CD8-positive, alpha-beta memory T cell (primary cell): ENCODE measurements at regions not wholly inside any gene's neighbourhood (a gene's known extent, or its start where the extent isn't known, plus 50 kb on each side); places are given as distances from the start of the nearest gene placed in this dataset.

Experiments
- CTCF ChIA-PET: fragments of 350-600 bp; sonication (Branson Sonifier 250); formaldehyde crosslinking; loops from one replicate; lab custom pipeline; 2021; ENCODE audit warnings: antibody characterized with exemption; lab: Charles Lee
- POLR2A ChIA-PET: fragments of 350-600 bp; sonication (Branson Sonifier 250); formaldehyde crosslinking; loops from one replicate; lab custom pipeline; 2021; ENCODE audit warnings: antibody characterized with exemption; lab: Charles Lee
- DNase-seq, 5 donors: peaks; one replicate each; pipeline versions ENCODE4 v3.0.0 to v3.0.0-alpha.2; 2020 to 2022; ENCODE audit warnings: mixed read lengths in 1 of 5
- H3K27ac ChIP-seq: one replicate; pipeline ENCODE4 v1.7.0; 2013; ENCODE audit warnings: low read depth, mild to moderate bottlenecking, low read length, moderate library complexity
- H3K27me3 ChIP-seq: 2 replicates; pipeline ENCODE4 v1.7.0; 2013; ENCODE audit warnings: low read length, mild to moderate bottlenecking; ENCODE audit not compliant: insufficient read depth, poor library complexity, severe bottlenecking
- H3K36me3 ChIP-seq: 2 replicates; pipeline ENCODE4 v1.7.0; 2013; ENCODE audit warnings: mild to moderate bottlenecking, low read length, moderate library complexity; ENCODE audit not compliant: insufficient read depth
- H3K4me1 ChIP-seq: 2 replicates; pipeline ENCODE4 v1.7.0; 2013; ENCODE audit warnings: mild to moderate bottlenecking, low read length, moderate library complexity; ENCODE audit not compliant: insufficient read depth
- H3K4me3 ChIP-seq: 2 replicates; pipeline ENCODE4 v1.7.0; 2013; ENCODE audit warnings: mild to moderate bottlenecking, low read length
- H3K9me3 ChIP-seq: 2 replicates; pipeline ENCODE4 v1.7.0; 2013; ENCODE audit warnings: mild to moderate bottlenecking, low read length
- H3K27ac Mint-ChIP-seq, 8 donors: one replicate each; pipeline ENCODE4 v1.8.0; 2020 to 2021; ENCODE audit warnings: mixed read lengths in 8 of 8, mild to moderate bottlenecking in 6 of 8, inconsistent platforms in 3 of 8, moderate library complexity in 3 of 8
- H3K27me3 Mint-ChIP-seq, 2 donors: one replicate each; pipeline ENCODE4 v1.8.0; 2020 to 2021; ENCODE audit warnings: mixed read lengths in 2 of 2, mild to moderate bottlenecking in 1 of 2, moderate library complexity in 1 of 2
- H3K36me3 Mint-ChIP-seq, 3 donors: one replicate each; pipeline ENCODE4 v1.8.0; 2020 to 2021; ENCODE audit warnings: mixed read lengths in 3 of 3, inconsistent platforms in 1 of 3, mild to moderate bottlenecking in 1 of 3
- H3K4me1 Mint-ChIP-seq, 3 donors: one replicate each; pipeline ENCODE4 v1.8.0; 2020 to 2021; ENCODE audit warnings: mixed read lengths in 3 of 3, inconsistent platforms in 1 of 3, mild to moderate bottlenecking in 1 of 3
- H3K4me3 Mint-ChIP-seq, 7 donors: one replicate each; pipeline ENCODE4 v1.8.0; 2020 to 2021; ENCODE audit warnings: mixed read lengths in 7 of 7, mild to moderate bottlenecking in 6 of 7, moderate library complexity in 4 of 7, inconsistent platforms in 2 of 7
- H3K9me3 Mint-ChIP-seq, 5 donors: one replicate each; pipeline ENCODE4 v1.8.0; 2020 to 2022; ENCODE audit warnings: mixed read lengths in 5 of 5, mild to moderate bottlenecking in 3 of 5, moderate library complexity in 2 of 5, inconsistent platforms in 1 of 5

GRCh38 chr2:221034026-221034701, 537.9 kb downstream of the EPHA4 start:
- Mint-ChIP-seq H3K4me3 (no peak overlapping the region), H3K9me3 (no peaks in the 10 kb centered on the region), H3K27me3 (peaks cover 0 to 9% of the 10 kb centered on the region in 2 donors), H3K36me3 (no peaks in the 10 kb centered on the region), H3K4me1 (no peaks in the 10 kb centered on the region), H3K27ac (peak overlapping the region in 1 of 8 donors; percentile 36)
- POLR2A ChIA-PET, result no interaction called here
- no peak for DNase-seq
- CTCF ChIA-PET, result interaction anchor here (0.6 kb wide), 1 partner anchor 9 kb away, joined by 3 read pairs; no protein-coding TSS in a partner anchor
- Histone ChIP-seq H3K27me3 (no peaks in the 10 kb centered on the region), H3K4me1 (no peaks in the 10 kb centered on the region), H3K36me3 (no peaks in the 10 kb centered on the region), H3K9me3 (no peaks in the 10 kb centered on the region), H3K27ac (no peak overlapping the region), H3K4me3 (no peak overlapping the region)

GRCh38 chr2:221034973-221035372, 537.1 kb downstream of the EPHA4 start:
- POLR2A ChIA-PET, result no interaction called here
- Histone ChIP-seq H3K27ac (no peak overlapping the region), H3K36me3 (no peaks in the 10 kb centered on the region), H3K9me3 (no peaks in the 10 kb centered on the region), H3K4me3 (no peak overlapping the region), H3K27me3 (no peaks in the 10 kb centered on the region), H3K4me1 (no peaks in the 10 kb centered on the region)
- Mint-ChIP-seq H3K27me3 (peaks cover 0 to 9% of the 10 kb centered on the region in 2 donors), H3K27ac (no peak overlapping the region), H3K9me3 (no peaks in the 10 kb centered on the region), H3K4me1 (no peaks in the 10 kb centered on the region), H3K36me3 (no peaks in the 10 kb centered on the region), H3K4me3 (no peak overlapping the region)
- DNase-seq, result no peak
- CTCF ChIA-PET, result no interaction called here

GRCh38 chr2:221042926-221043325, 529.2 kb downstream of the EPHA4 start:
- Histone ChIP-seq H3K4me1 (no peaks in the 10 kb centered on the region), H3K4me3 (no peak overlapping the region), H3K27ac (no peak overlapping the region), H3K9me3 (no peaks in the 10 kb centered on the region), H3K27me3 (no peaks in the 10 kb centered on the region), H3K36me3 (no peaks in the 10 kb centered on the region)
- no peak for DNase-seq
- ChIA-PET CTCF (interaction anchor here (1.2 kb wide), 1 partner anchor 9 kb away, joined by 3 read pairs; no protein-coding TSS in a partner anchor), POLR2A (no interaction called here)
- peaks cover 0 to 4% of the 10 kb centered on the region in 2 donors for H3K27me3 Mint-ChIP-seq
- H3K4me3 Mint-ChIP-seq, result no peak overlapping the region
- H3K27ac Mint-ChIP-seq, result no peak overlapping the region
- no peaks in the 10 kb centered on the region for H3K4me1 Mint-ChIP-seq
- no peaks in the 10 kb centered on the region for H3K9me3 Mint-ChIP-seq
- H3K36me3 Mint-ChIP-seq, result no peaks in the 10 kb centered on the region

- no peaks in the 10 kb centered on the region for H3K36me3 Mint-ChIP-seq
- Histone ChIP-seq H3K27ac (no peak overlapping the region), H3K4me1 (no peaks in the 10 kb centered on the region), H3K27me3 (no peaks in the 10 kb centered on the region), H3K4me3 (no peak overlapping the region), H3K9me3 (no peaks in the 10 kb centered on the region), H3K36me3 (no peaks in the 10 kb centered on the region)
- no peaks in the 10 kb centered on the region for H3K9me3 Mint-ChIP-seq
- POLR2A ChIA-PET, result no interaction called here
- CTCF ChIA-PET, result no interaction called here
- peaks cover 0 to 4% of the 10 kb centered on the region in 2 donors for H3K27me3 Mint-ChIP-seq
- H3K4me1 Mint-ChIP-seq, result no peaks in the 10 kb centered on the region
- H3K4me3 Mint-ChIP-seq, result no peak overlapping the region
- no peak overlapping the region for H3K27ac Mint-ChIP-seq
- DNase-seq, result no peak
Observed at GRCh38 chr2:221044781-221045180, 527.3 kb downstream of the EPHA4 start.

- H3K36me3 ChIP-seq, result no peaks in the 10 kb centered on the region
- H3K27ac Mint-ChIP-seq, result no peak overlapping the region
- POLR2A ChIA-PET, result no interaction called here
- DNase-seq, result no peak
- H3K9me3 Mint-ChIP-seq, result no peaks in the 10 kb centered on the region
- H3K36me3 Mint-ChIP-seq, result no peaks in the 10 kb centered on the region
- H3K4me3 Mint-ChIP-seq, result no peak overlapping the region
- no peaks in the 10 kb centered on the region for H3K27me3 ChIP-seq
- no peaks in the 10 kb centered on the region for H3K9me3 ChIP-seq
- H3K27me3 Mint-ChIP-seq, result peaks cover 0 to 2% of the 10 kb centered on the region in 2 donors
- no peak overlapping the region for H3K4me3 ChIP-seq
- CTCF ChIA-PET, result no interaction called here
- no peak overlapping the region for H3K27ac ChIP-seq
- no peaks in the 10 kb centered on the region for H3K4me1 ChIP-seq
- no peaks in the 10 kb centered on the region for H3K4me1 Mint-ChIP-seq
Observed at GRCh38 chr2:221050020-221050795, 521.9 kb downstream of the EPHA4 start.

GRCh38 chr2:221051162-221051561, 520.9 kb downstream of the EPHA4 start:
- POLR2A ChIA-PET, result interaction anchor here (0.7 kb wide), 1 partner anchor 10 kb away, joined by 5 read pairs; no protein-coding TSS in a partner anchor
- H3K9me3 ChIP-seq, result no peaks in the 10 kb centered on the region
- no peak overlapping the region for H3K4me3 ChIP-seq
- Mint-ChIP-seq H3K27me3 (peaks cover 0 to 2% of the 10 kb centered on the region in 2 donors), H3K27ac (no peak overlapping the region), H3K9me3 (no peaks in the 10 kb centered on the region), H3K36me3 (no peaks in the 10 kb centered on the region), H3K4me1 (no peaks in the 10 kb centered on the region), H3K4me3 (no peak overlapping the region)
- no peaks in the 10 kb centered on the region for H3K4me1 ChIP-seq
- DNase-seq, result no peak
- no peaks in the 10 kb centered on the region for H3K36me3 ChIP-seq
- H3K27me3 ChIP-seq, result no peaks in the 10 kb centered on the region
- no peak overlapping the region for H3K27ac ChIP-seq
- CTCF ChIA-PET, result no interaction called here

- no peaks in the 10 kb centered on the region for H3K27me3 ChIP-seq
- no peak for DNase-seq
- Mint-ChIP-seq H3K9me3 (peaks cover 0 to 3% (median 0%) of the 10 kb centered on the region in 5 donors), H3K36me3 (no peaks in the 10 kb centered on the region), H3K27ac (no peak overlapping the region), H3K27me3 (peaks cover 10% of the 10 kb centered on the region in 2 donors), H3K4me3 (no peak overlapping the region), H3K4me1 (no peaks in the 10 kb centered on the region)
- H3K36me3 ChIP-seq, result no peaks in the 10 kb centered on the region
- POLR2A ChIA-PET, result no interaction called here
- H3K4me3 ChIP-seq, result no peak overlapping the region
- H3K9me3 ChIP-seq, result no peaks in the 10 kb centered on the region
- CTCF ChIA-PET, result no interaction called here
- H3K4me1 ChIP-seq, result no peaks in the 10 kb centered on the region
- no peak overlapping the region for H3K27ac ChIP-seq
Observed at GRCh38 chr2:221060376-221060775, 511.7 kb downstream of the EPHA4 start.

GRCh38 chr2:221063568-221063967, 508.5 kb downstream of the EPHA4 start:
- no peak overlapping the region for H3K27ac ChIP-seq

More at GRCh38 chr2:221063568-221063967, 508.5 kb downstream of the EPHA4 start:
- Mint-ChIP-seq H3K4me3 (no peak overlapping the region), H3K4me1 (no peaks in the 10 kb centered on the region), H3K27ac (no peak overlapping the region), H3K36me3 (peaks cover 0 to 2% (median 0%) of the 10 kb centered on the region in 3 donors), H3K27me3 (peaks cover 10% of the 10 kb centered on the region in 2 donors), H3K9me3 (peaks cover 0 to 3% (median 0%) of the 10 kb centered on the region in 5 donors)
- no peaks in the 10 kb centered on the region for H3K36me3 ChIP-seq
- CTCF ChIA-PET, result no interaction called here
- H3K4me1 ChIP-seq, result no peaks in the 10 kb centered on the region
- H3K4me3 ChIP-seq, result no peak overlapping the region
- H3K9me3 ChIP-seq, result no peaks in the 10 kb centered on the region
- no peak for DNase-seq
- no peaks in the 10 kb centered on the region for H3K27me3 ChIP-seq
- POLR2A ChIA-PET, result no interaction called here
